ENCODE measurements at regions not wholly inside any gene's neighbourhood (a gene's known extent, or its start where the extent isn't known, plus 50 kb on each side); places are given as distances from the start of the nearest gene placed in this dataset.

- TF ChIP-seq TAF1 (IDR thresholded peaks at IDR 0.05; ENCODE audit: low read depth, low read length) (no peak), PHF8 (conservative IDR thresholded peaks at IDR 0.05; ENCODE audit: low read depth, low read length) (no peak), HDAC6 (IDR thresholded peaks at IDR 0.05; ENCODE audit: low read depth, low read length) (no peak)
These were observed 429.4 kb downstream of the TBC1D4 start (continued) for GRCh38 chr13:75052616-75053015.
